PC-9 (cell line): ENCODE measurements at regions not wholly inside any gene's neighbourhood (a gene's known extent, or its start where the extent isn't known, plus 50 kb on each side); places are given as distances from the start of the nearest gene placed in this dataset.

Source experiments
- CTCF ChIP-seq: fragments of 200-600 bp; sonication (generic); conservative IDR thresholded peaks from 2 replicates; pipeline ENCODE4 v1.6.1; 2017; ENCODE audit warnings: mixed run types, antibody characterized with exemption, mild to moderate bottlenecking, moderate library complexity
- EZH2 ChIP-seq: fragments of 200-600 bp; sonication (generic); IDR thresholded peaks from 2 replicates; pipeline ENCODE4 v1.8.0; 2017; ENCODE audit warnings: antibody characterized with exemption, low read depth

GRCh38 chrX:44088510-44089144 is 115.4 kb upstream of the NDP start:
- TF ChIP-seq EZH2 (no peak), CTCF (no peak)
